Jurkat, Clone E6-1 (cell line): ENCODE measurements at regions not wholly inside any gene's neighbourhood (a gene's known extent, or its start where the extent isn't known, plus 50 kb on each side); places are given as distances from the start of the nearest gene placed in this dataset.
A peak's percentile ranks its signal among the peaks of the same experiment; 100 is the strongest.
"Not testable (repeated sequence)": the region's sequence is repeated elsewhere in the genome, so short reads cannot be mapped to it uniquely, and the experiment has no call there.

ENCODE experiments used
- DNase-seq: peaks from one replicate; pipeline ENCODE4 v3.0.0-alpha.2; 2011; ENCODE audit warnings: low read depth, low spot score
- H3K4me3 ChIP-seq: 2 replicates; pipeline ENCODE4 v1.5.1; 2011; ENCODE audit warnings: mild to moderate bottlenecking, low read length, control low read depth, moderate library complexity

GRCh38 chr1:96595530-96595929 lies 126.1 kb upstream of the PTBP2 start:
- H3K4me3 ChIP-seq, DNase-seq: not testable (repeated sequence)

- no peak overlapping the region for H3K4me3 ChIP-seq
- DNase-seq: peak; percentile 19
Measured at GRCh38 chr1:96596226-96596922, 125.2 kb upstream of the PTBP2 start.

DNA sequence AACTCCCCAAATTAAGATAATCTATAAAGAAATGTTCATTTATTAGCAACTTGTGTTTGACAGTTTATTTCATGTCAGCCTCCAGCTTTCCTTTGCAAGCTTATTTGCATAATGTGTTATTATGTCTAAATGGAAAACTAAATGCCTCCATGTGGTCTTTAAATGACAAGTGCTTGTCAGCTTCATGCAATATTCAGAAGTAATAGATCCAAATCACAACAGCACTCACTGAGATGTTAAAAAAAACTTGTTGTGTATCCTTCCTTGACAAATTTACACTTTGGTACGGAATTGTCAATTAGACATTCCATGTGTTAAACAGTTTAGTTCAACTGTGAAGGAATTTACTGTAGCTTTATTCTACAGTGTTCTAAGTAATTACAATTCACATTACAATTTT lies 124.4 kb upstream of the PTBP2 start:
- no peak for DNase-seq
- no peak overlapping the region for H3K4me3 ChIP-seq

GRCh38 chr1:96598416-96599168 lies 123.0 kb upstream of the PTBP2 start:
- no peak overlapping the region for H3K4me3 ChIP-seq
- no peak for DNase-seq

DNA sequence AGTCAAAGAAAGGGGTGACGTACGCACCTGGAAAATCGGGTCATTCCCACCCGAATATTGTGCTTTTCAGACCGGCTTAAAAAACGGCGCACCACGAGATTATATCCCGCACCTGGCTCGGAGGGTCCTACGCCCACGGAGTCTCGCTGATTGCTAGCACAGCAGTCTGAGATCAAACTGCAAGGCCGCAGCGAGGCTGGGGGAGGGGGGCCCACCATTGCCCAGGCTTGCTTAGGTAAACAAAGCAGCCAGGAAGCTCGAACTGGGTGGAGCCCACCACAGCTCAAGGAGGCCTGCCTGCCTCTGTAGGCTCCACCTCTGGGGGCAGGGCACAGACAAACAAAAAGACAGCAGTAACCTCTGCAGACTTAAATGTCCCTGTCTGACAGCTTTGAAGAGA lies 117.0 kb upstream of the PTBP2 start:
- DNase-seq, H3K4me3 ChIP-seq: not testable (repeated sequence)

DNA sequence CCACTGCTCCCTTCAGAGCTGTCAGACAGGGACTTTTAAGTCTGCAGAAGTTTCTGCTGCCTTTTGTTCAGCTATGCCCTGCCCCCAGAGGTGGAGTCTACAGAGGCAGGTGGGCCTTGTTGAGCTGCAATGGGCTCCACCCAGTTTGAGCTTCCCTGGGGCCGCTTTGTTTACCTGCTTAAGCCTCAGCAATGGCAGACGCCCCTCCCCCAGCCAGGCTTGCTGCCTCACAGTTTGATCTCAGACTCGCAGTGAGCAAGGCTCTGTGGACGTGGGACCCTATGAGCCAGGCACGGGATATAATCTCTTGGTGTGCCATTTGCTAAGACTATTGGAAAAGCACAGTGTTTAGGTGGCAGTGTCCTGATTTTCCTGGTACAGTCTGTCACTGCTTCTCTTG lies 104.2 kb upstream of the PTBP2 start:
- DNase-seq, H3K4me3 ChIP-seq: not testable (repeated sequence)

GRCh38 chr1:96632045-96632664 lies 89.4 kb upstream of the PTBP2 start:
- no peak overlapping the region for H3K4me3 ChIP-seq

GRCh38 chr1:96633695-96634094 lies 87.9 kb upstream of the PTBP2 start:
- H3K4me3 ChIP-seq: no peak overlapping the region
- no peak for DNase-seq

More at GRCh38 chr1:96632045-96632664, 89.4 kb upstream of the PTBP2 start:
- DNase-seq: no peak

- no peak overlapping the region for H3K4me3 ChIP-seq
- DNase-seq: no peak
Measured at GRCh38 chr1:96634883-96635282, 86.7 kb upstream of the PTBP2 start.

GRCh38 chr1:96641282-96641681 lies 80.3 kb upstream of the PTBP2 start:
- H3K4me3 ChIP-seq: no peak overlapping the region
- no peak for DNase-seq

GRCh38 chr1:96643519-96643918 lies 78.1 kb upstream of the PTBP2 start:
- no peak overlapping the region for H3K4me3 ChIP-seq
- DNase-seq: no peak

DNA sequence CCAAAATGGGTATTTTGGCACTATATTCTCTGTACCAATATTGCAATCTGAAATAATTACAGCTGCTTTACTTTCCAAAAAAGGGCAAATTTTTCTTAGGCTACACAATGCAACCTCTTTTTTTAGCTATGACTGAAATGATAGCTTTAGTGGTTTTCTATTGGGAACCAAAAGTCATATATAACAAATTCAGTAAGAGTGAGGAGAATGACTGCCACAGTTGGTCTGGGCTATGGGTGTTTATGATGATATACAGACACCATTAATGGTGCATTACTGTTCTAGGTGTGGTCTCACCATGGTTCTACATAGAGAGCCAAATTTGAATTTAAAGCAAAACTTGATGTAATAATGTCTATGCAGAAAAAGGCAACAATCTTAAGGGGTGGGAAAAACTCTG lies 72.3 kb upstream of the PTBP2 start:
- DNase-seq: no peak
- no peak overlapping the region for H3K4me3 ChIP-seq

- DNase-seq: no peak
- H3K4me3 ChIP-seq: no peak overlapping the region
Measured at GRCh38 chr1:96651517-96651916, 70.1 kb upstream of the PTBP2 start.

DNA sequence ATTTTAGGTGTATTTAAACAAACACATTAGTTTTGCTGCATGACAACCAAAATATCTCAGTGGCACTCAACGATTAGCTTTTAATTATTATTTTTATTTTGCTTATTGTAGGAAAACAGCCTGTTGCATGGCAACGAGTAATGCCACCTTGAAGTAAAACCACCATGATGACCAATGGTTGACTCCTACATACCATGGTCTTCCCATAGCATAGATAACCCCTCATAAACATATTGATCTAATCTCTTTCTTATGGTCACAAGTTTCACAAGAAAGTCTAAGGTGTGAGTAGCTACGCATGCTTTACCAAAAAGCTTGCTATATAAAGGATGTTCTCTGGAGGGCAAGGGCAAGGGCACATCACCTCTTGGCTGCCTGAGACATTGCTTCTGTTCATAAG lies 61.5 kb upstream of the PTBP2 start:
- H3K4me3 ChIP-seq: no peak overlapping the region
- DNase-seq: no peak

DNA sequence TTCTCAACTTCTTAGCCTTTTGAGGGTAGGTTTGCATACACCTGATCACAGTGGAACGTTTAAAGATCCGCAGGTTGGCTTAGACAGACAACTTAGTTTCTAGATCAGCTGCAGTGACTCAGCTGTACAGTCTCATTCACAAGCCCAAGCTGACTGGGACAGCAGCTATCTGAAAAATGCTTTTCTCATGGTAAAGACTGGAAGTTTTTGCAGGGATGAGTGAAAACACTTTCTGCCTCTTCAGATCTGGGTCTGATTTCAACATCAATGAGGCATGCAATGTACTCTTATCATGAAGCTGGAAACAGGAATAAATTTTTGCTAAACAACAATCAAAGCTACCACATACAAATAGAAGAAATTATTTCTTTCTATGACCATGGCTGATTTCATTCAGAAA lies 61.1 kb upstream of the PTBP2 start:
- no peak for DNase-seq
- H3K4me3 ChIP-seq: no peak overlapping the region
